Thyroid gland (tissue), 4 donors: ENCODE measurements at regions not wholly inside any gene's neighbourhood (a gene's known extent, or its start where the extent isn't known, plus 50 kb on each side); places are given as distances from the start of the nearest gene placed in this dataset.

Experiments
- POLR2A ChIP-seq, 2 donors: fragments of 450-650 bp; IDR thresholded peaks; one replicate each; pipeline ENCODE4 v1.6.1; 2017; ENCODE audit warnings: antibody characterized with exemption in 2 of 2, mild to moderate bottlenecking in 2 of 2, moderate library complexity in 1 of 2
- TF ChIP-seq, protein P1 (sequence below), 6 experiments: fragments of 200-600 bp in 3 of 6; fragments of 450-650 bp in 3 of 6; sonication (generic) in 3 of 6; IDR thresholded peaks; one replicate each; pipeline ENCODE4 v1.5.1; 2016 to 2019; ENCODE audit warnings: antibody characterized with exemption in 6 of 6, mild to moderate bottlenecking in 2 of 6, inconsistent platforms in 1 of 6, moderate library complexity in 1 of 6

- TF ChIP-seq, protein P1, sequence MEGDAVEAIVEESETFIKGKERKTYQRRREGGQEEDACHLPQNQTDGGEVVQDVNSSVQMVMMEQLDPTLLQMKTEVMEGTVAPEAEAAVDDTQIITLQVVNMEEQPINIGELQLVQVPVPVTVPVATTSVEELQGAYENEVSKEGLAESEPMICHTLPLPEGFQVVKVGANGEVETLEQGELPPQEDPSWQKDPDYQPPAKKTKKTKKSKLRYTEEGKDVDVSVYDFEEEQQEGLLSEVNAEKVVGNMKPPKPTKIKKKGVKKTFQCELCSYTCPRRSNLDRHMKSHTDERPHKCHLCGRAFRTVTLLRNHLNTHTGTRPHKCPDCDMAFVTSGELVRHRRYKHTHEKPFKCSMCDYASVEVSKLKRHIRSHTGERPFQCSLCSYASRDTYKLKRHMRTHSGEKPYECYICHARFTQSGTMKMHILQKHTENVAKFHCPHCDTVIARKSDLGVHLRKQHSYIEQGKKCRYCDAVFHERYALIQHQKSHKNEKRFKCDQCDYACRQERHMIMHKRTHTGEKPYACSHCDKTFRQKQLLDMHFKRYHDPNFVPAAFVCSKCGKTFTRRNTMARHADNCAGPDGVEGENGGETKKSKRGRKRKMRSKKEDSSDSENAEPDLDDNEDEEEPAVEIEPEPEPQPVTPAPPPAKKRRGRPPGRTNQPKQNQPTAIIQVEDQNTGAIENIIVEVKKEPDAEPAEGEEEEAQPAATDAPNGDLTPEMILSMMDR (IDR thresholded peaks at IDR 0.05), result no peak
- no peak for TF ChIP-seq POLR2A (IDR thresholded peaks at IDR 0.05)
Measured at GRCh38 chr4:41332510-41333054, 75.9 kb downstream of the UCHL1 start.
